NCI-H1436 (cell line): ENCODE measurements at regions not wholly inside any gene's neighbourhood (a gene's known extent, or its start where the extent isn't known, plus 50 kb on each side); places are given as distances from the start of the nearest gene placed in this dataset.
"Not testable (repeated sequence)": the region's sequence is repeated elsewhere in the genome, so short reads cannot be mapped to it uniquely, and the experiment has no call there.

ENCODE experiments used
- DNase-seq: peaks from one replicate; lab custom pipeline; 2025; lab: John Stamatoyannopoulos, UW

DNA sequence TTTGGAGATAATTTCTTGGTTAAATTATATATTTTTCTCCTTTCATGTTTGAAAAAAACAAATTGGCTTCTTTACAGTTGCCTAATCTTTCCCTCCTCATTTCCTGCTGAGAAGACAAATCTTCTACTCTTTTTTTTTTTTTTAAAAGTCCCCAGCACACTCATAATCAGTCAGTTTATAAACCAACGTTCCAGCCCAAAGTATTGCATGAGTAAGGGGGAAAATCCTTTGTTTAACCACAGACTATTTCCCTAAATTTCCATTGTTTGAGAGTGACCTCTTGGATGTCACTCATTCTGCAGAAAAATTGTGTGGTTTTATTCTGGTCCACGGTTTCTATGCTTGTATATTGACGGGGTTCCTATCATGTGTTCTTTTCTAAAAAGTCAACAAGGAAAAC is 55.1 kb upstream of the TLR4 start:
- DNase-seq: no peak

DNA sequence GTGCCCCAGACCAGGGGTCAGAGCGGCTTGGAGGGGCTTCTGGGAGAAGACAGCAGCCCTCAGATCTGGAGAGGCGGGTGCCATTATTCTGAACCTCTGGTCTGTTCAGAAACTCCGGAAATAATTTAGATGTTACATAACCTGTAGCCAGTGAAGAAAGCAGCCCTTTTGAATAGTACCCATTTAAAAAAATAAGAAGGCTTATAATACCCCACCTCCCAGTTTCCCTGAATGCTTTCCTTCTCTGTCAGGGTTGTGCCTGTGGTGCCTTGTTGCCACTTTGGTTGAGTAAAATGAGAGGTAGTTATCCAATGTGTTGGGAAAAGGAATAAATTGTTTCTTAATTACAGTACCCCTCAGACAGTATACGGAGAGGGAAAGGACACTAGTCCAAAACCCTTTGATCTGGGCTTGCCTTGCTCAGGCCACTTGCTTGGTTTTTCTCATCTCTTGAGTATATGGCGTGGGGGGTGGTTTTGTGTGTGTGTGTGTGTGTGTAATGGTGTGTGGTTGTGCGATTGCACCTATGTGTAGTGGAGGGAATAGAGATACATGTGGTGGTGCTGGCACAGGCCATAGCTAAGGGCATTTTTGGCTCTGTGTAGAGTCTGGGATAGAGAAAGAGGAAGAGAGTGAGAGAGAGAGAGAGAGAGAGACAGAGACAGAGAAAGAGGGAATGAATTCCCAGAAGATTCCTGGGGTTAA is 59.1 kb upstream of the TLR4 start:
- DNase-seq: no peak

DNA sequence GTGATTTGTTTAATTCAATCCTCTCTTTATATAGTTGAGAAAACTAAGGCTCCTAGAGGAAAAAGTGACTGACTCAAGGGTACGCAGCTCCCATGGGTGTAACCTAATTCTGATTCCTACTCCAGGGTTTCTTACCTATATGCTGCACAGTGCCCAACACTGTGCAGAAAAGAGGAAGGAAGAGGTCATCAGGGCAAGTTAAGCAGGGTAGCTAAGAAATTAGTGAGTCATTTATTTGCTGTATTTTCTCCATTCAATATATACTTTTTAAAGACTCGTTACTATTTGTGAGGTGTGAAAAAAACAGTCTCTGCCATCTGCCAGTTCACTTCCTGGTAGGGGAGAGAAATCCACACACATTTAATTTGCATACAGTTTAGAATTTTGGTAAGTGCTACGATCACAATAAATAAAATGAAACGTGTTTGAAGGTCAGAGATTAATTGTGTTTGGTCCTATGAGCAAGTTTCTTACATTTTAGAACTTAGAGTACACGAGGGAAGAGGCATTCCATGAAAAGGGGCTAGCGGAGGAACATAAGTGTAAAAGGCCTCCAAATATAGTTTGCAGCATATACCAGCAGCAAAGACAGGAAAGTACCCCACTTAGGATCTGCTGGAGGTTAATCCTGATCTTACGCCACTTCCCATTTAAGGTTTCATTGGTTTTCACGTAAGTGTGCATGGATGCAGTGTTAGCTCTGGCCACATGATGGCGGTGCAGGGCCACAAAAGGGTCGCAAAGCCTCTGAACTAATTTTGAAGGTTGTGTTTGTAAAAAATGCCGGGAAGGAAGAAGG is 59.9 kb upstream of the TLR4 start:
- DNase-seq: peak; percentile 62

DNA sequence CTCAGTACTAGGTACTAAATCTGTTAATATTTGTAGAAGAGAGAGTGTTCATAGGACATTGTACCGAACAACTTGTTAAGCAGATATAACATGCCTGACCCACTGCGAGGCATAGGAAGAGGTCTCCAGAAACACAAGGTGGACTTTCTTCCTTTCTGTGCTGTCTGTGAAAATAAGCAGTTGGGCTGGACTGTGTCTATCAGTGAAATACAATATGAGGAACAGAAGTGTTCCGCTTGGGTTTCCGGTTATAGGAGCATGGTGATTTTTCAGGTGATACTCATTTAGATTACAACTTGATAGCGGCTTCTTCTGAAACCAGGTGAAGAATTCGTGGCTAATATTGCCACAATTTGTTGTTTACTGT is 60.9 kb upstream of the TLR4 start:
- no peak for DNase-seq

DNA sequence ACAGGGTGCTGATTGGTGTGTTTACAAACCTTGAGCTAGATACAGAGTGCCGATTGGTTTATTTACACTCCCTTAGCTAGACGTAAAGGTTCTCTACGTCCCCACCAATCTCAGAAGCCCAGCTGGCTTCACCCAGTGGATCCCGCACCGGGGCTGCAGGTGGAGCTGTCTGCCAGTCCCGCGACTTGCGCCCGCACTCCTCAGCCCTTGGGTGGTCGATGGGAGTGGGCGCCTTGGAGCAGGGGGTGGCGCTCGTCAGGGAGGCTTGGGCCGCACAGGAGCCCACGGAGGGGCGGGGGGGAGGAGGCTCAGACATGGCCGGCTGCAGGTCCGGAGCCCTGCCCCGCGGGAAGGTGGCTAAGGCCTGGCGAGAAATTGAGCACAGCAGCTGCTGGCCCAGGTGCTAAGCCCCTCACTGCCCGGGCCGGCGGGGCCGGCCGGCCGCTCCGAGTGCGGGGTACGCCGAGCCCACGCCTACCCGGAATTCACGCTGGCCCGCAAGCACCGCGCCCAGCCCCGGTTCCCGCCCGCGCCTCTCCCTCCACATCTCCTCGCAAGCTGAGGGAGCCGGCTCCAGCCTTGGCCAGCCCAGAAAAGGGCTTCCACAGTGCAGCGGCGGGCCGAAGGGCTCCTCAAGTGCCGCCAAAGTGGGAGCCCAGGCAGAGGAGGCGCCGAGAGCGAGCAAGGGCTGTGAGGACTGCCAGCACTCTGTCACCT is 61.5 kb upstream of the TLR4 start:
- DNase-seq: not testable (repeated sequence)

DNA sequence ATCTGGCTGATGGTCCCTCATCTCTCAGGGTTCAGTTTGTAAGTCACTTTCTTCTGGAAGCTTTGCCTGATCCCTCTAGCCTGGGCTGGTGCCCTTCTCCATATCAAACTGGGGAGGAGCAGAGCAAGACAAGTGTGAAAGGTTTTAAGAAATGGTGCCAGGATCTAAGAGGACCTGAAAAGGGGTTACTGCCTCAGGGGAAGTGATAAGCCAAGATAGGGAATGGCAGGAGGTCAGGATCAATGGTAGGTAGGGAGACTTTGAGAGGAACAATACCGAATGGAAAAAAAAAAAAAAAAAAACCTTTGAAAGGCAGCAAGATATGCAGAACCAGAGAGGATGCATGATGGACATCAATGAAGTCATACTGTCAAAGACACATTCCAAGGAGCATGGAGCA is 67.5 kb upstream of the TLR4 start:
- no peak for DNase-seq

DNA sequence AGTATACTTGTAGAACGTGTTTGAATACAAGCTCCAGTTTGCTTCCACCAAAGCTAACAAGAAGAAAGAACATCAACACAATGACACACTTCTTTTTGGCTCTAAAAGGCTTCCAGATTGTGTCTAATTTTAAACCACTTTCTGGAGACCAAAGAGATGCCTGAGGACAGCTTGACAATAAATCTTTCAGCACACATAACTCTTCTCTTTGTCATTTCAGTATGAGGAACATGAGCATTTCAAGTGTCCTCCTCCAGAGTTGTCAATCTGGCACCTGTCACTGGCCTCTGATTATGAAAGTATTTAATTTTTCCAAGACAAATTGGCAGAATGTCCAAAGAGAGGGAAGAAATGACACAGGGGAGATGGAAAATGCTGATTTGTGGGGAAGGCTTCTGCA is 79.0 kb upstream of the TLR4 start:
- no peak for DNase-seq

DNA sequence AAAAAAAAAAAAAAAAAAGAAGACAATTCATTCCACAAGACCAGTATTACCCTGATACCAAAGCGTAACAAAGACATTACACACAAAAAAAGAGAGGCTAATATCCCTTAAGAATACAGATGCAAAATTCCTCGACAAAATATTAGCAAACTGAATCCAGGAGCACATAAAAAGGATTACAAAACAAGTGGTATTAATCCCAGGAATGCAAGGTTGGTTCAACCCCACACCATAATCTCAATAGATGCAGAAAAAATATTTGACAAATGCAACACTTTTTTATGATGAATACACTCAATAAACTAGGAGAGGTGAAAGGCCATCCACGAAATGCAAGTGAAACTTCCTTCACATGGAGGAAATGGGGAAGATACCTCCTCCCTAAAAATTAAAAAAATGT is 80.1 kb upstream of the TLR4 start:
- no peak for DNase-seq

DNA sequence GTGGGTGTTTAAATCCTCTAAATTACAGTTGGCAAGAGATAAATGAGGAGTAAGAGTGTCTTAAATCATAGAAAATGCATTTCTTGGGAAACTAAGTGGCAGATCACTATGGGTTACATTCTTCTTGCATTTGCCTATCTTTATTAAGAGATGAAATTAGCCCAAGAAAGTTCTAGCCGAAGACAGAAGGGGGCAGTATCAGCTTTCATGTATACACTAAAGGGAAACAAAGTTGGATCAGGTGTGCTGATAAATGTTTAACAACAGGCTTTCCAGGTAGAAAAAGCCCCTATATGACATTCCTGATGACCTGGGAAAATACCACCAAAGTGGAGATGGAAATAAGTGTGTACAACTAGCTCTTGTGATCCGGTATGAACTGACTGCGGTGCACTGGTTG is 81.9 kb upstream of the TLR4 start:
- DNase-seq: no peak

DNA sequence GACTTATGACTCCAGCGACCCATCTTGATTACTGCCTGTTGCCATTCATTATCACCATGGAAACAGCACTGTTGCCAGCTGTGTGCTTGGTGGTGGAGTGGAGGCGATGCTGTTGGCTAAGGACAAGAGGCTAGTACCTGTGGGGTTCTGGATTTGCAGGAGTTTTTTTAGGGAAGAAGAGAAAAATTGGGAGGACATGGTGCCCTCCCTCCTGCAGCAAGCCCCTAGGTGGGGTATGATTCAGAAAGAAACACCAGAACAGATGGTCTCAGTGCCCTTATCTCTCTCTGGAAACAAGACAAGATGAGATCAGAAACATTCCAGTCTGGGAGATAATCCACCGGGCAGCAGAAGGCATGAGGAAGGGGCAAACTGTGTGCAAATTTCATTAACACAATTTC is 87.8 kb upstream of the TLR4 start:
- peak; percentile 50 for DNase-seq

DNA sequence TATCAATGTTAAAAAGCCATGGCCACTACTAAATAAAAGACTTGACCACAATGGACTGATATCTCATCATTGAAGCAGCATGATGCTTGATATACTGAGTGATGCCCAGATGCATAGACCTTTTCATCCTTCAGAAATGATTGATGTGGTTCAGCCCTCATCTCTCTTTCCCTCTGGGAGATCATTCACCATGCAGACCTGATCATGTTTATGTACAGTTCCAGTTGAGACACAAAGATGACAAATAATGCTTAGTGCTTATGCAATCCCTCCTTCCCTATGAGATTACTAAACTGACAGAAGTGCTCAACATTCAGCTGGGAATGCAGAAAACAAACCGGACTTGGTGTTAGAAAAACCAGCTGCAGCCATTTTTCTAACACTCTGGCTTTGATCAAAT is 91.9 kb upstream of the TLR4 start:
- DNase-seq: no peak

DNA sequence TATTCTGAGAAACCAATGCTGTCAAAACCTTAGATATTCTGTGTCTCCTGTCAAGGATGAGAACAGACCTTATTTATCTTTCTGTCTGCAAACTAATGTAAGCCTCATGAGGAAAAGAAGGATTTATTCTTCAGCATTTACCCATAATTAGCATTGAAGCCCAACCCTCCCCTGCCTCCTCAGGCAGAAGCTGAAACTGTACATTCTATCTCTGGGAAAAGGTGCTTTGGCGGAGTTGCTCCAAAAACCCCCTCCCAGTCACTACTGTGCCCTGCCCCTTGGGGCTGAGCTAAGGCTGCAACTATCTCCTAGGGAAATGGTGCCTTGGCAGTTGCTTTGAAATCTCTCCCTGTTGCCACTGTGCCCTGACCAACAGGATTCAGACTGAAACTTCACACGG is 106.2 kb upstream of the TLR4 start:
- no peak for DNase-seq

DNA sequence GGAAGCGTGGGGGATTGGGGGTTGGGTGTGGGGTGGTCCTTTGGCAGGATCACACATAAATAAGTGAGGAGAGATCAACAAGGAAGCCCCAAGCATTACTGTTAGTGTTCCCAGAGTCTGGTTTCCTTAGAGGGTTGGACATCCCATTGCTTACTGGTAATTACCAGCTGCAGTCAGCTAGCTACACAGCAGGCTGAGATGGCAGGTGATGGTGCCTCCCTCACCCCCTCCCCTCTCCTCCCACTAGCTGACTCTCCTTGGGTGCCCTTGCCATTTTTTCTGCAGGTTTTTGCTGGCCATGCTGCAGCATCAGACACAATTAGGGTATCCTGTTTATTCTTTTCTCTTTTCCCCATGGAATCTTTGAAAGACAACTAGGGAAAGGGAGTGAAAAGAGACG is 107.5 kb upstream of the TLR4 start:
- DNase-seq: peak; percentile 37

DNA sequence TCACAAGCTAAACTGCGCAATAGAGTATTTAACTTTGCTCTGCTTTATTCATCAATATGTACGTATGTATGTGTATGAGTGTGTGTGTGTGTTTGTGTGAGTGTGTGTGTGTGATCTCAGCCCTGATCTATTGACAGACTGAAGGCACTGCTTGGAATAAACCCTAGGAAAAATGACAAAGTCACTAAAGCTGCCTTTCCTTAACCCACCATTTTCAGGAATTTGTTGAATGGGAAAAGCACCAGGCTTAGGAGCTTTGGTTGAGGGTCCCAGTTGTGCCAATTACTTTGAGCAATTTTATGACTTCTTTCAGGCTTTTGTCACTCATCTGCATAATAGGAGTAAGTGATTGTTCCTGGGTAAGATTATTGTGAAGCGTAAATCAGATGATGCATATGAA is 108.6 kb upstream of the TLR4 start:
- DNase-seq: no peak

DNA sequence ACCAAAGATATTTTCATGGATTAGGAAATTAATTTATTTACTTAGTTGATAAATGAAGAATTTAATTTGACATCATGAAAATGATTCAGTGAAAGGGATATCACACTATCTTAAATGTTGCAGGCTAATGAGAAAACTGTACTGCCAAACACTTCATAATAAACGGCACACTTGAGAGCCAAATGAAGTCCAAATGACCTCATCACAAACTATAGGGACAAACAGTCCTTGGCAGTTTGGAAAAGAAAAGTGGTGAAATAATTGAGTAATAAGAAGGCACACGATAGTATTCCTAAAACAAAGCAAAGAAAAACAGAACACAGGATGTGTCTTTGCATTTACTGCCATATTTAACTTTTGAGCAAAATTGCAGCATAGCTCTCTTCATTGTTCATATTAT is 116.9 kb upstream of the TLR4 start:
- DNase-seq: no peak

DNA sequence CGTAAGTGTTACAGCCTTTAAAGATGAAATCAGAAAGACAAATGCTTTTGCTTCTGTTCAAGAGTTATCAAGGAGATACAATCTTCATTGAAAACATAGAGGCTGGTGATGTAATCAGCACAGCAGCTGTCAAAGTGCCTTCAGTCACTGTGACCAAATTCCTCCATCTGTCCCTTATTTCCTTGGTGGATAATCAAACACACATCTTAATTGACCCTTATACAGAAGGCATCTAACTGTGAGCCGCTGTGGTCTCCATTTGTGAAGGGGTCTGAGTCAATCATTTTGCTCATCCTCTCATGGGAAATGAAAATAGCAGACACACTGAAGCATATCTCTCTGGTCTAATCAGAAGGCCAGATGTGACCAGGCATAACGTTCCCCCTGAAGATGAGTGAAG is 130.1 kb upstream of the TLR4 start:
- no peak for DNase-seq

DNA sequence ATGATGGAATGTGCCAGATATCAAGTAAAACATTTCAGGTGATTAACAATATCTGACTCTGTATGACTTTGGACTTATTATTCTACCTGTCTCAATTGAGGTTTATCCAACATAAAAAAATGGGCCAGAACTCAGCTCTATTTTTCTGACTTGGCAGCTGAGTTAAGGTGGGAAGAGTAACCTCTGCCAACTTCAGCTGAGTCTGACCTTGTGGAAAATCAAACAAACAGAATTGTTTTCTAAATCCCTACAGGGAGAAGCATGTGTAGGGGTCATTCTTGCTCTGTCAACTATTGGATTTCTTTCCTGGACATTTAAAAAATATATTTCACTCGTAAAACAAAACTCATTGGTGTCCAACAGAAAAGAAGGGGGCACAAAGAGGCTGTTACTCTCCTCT is 139.4 kb upstream of the TLR4 start:
- DNase-seq: no peak

DNA sequence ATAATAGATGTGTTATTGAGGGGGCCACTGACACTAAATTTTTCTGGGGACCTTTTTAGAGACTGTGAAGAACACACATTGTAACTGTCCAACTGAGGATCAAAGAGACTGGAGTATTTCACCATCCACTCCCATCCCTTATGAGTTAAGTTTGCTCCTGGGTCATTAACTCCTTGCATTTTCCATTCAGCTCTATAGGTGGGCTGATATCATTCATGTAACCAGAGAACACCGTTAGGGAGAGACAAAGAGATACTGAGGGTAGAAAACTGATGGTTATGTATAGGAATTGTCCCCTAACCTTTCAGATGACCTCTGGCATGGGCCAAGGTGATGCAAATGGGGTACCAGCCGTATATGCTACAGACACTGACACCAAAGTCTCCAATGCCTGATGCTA is 142.4 kb upstream of the TLR4 start:
- DNase-seq: no peak

DNA sequence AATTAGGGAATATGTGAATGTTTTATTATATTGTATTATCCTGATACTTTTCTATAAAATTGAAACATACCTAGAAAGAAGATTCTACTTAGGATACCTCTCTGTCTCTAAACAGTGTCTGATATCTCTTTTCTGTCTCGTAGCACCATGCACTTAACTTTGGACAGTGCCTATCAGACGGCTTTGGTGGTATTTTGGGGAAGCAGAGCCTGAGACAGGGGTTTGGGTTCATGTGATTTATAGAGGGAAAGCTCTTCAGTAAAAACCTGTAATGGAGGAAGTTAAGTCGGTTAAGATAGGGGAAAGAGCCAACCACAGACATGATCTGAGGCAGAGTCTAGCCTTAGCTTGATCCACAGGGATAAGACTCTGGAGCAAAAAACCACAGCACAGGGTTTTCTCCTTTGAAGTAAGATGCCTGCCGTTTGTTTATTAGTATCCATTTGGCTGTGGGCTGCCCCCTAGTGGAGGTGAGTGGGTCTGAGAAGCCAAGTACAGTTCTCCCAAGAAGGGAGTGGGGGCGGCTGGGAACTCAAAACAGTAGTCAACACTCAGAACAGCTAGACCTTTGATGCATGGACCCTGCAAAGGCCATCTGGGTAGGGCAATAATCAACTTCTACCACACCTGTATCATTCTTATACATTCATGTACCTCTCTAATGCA is 141.2 kb upstream of the ASTN2 start:
- peak; percentile 17 for DNase-seq

DNA sequence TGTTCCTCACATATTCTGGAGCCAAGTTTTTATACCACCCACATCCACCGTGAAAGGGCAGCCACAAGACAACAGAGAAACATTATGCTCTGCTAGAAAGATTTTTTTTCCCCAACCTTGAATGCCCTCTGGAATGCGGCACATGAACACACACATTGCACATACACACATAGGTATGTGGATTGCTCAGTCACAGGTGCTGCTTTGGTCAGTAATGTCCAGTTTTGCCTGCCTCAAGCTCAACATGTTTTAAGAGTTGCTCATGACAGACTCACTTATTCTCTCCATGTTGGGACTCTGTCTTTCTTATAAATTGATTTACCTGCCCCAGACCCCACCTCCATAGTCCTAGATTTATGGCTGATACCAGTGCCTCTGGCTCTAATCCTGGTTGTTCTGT is 138.0 kb upstream of the ASTN2 start:
- no peak for DNase-seq

DNA sequence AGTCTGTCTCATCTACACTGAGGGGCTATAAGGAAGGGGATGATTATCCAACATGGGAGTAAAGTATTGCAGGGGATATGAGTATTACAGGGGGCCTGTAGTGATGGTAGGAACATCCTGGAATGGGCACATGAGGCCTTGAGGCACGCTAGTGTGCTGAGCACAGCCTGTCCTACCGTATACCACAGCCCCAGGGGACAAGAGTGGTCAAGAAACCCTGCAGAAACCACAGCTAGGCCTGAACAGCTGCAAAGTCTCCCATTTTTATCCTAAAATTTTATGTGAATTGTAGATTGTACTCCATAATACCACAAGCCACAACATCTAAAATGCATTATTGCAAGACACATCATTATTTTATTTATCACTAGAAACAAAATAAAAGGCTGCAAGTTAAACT is 136.3 kb upstream of the ASTN2 start:
- no peak for DNase-seq

DNA sequence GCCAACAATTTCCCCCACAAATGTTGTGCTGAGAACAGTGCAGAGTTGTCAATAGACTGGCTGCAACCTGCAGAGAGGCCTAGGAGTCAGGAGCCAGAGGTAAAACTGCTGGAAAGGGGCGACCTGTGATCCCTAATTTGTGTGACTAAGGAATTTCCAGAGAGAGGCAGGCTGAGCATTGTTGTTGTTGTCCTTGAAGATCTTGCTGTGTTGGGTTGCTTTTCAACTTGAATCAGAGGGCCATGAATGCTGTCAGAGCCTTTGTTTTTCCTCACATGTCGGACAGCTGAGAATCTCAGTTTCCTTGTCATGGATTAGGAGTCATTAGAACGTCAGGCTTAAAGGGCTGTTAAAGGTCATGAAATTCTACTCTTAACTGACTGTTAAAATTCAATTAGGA is 134.6 kb upstream of the ASTN2 start:
- DNase-seq: no peak

DNA sequence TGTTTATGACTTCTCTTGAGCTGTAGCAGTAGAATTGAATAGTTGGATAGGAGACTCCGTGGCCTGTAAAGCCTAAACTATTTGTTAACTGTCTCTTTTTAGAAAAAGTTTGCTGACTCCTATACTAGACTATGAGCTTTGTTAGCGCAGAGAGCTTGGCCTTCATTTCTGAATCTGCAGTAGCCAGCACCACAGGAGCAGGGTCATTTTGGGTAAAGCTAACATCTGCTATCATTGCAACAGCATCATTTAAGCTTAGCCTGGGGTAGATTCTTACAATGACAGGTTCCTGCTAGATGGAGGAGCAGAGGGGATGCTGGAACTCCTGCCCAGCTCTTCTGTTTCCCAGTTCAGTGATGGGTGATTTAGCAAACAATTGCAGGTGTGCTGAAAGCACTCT is 133.7 kb upstream of the ASTN2 start:
- DNase-seq: no peak
